Hepatocyte (in vitro differentiated cells): ENCODE measurements at regions not wholly inside any gene's neighbourhood (a gene's known extent, or its start where the extent isn't known, plus 50 kb on each side); places are given as distances from the start of the nearest gene placed in this dataset.

Source experiments
- CTCF ChIP-seq: fragments of 200-600 bp; sonication (generic); IDR thresholded peaks from 2 replicates; pipeline ENCODE4 v1.5.1; 2016; ENCODE audit warnings: antibody characterized with exemption, mild to moderate bottlenecking; ENCODE audit not compliant: poor library complexity
- EZH2 ChIP-seq: fragments of 200-600 bp; sonication (generic); IDR thresholded peaks from 2 replicates; pipeline ENCODE4 v1.6.1; 2016; ENCODE audit warnings: antibody characterized with exemption, mild to moderate bottlenecking, borderline replicate concordance
- EZH2phosphoT487 ChIP-seq: fragments of 200-600 bp; sonication (generic); IDR thresholded peaks from one replicate; pipeline ENCODE4 v1.6.1; 2018; ENCODE audit warnings: antibody characterized with exemption, mild to moderate bottlenecking, low read depth, moderate library complexity; ENCODE audit not compliant: unreplicated experiment, severe bottlenecking

GRCh38 chr7:109527833-109528232, 958.2 kb downstream of the DNAJB9 start:
- TF ChIP-seq CTCF (no peak), EZH2 (no peak), EZH2phosphoT487 (no peak)
